ENCODE measurements at regions not wholly inside any gene's neighbourhood (a gene's known extent, or its start where the extent isn't known, plus 50 kb on each side); places are given as distances from the start of the nearest gene placed in this dataset.

- DNase-seq (ENCODE audit: low read depth, low spot score) (no peak), FAIRE-seq (no peak)
- dilution Hi-C loops (cut with MboI; ENCODE audit: extremely low pct_ligation_motif_present, low sequenced_read_pairs) (no loop called here), intact Hi-C loops (cut with micrococcal nuclease) (no loop called here)
- ChIA-PET POLR2A (no interaction called here), CTCF (no interaction called here)
- H2AFZ ChIP-seq (ENCODE audit: low read depth, low read length) = no peak overlapping the region
- H3K4me2 ChIP-seq (ENCODE audit: insufficient read depth, low read length) = no peak overlapping the region
- H3K27ac ChIP-seq (ENCODE audit: insufficient read depth, low read depth, low read length) = no peak overlapping the region
- no peak overlapping the region for H3K9ac ChIP-seq (replicated peaks; ENCODE audit: extremely low read depth, insufficient read depth, low read length)
- no peaks in the 10 kb centered on the region for H3K36me3 ChIP-seq (ENCODE audit: control insufficient read depth in 2 of 2, extremely low read depth in 1 of 2, insufficient read depth in 2 of 2, low read length in 2 of 2)
- H3K27me3 ChIP-seq (ENCODE audit: control insufficient read depth in 2 of 2, insufficient read depth in 2 of 2, low read length in 2 of 2) = no peaks in the 10 kb centered on the region
- no peak overlapping the region for H3K4me3 ChIP-seq (replicated peaks in 1 of 3; ENCODE audit: insufficient read depth in 1 of 3, low read depth in 1 of 3, low read length in 3 of 3)
- no peaks in the 10 kb centered on the region for H3K4me1 ChIP-seq (ENCODE audit: control insufficient read depth, extremely low read depth, insufficient read depth, low read length)
- TF ChIP-seq EZH2 (IDR thresholded peaks at IDR 0.05; ENCODE audit: borderline replicate concordance, low read depth, low read length, severe bottlenecking) (no peak), FOS (IDR thresholded peaks at IDR 0.05; ENCODE audit: borderline replicate concordance, insufficient read depth, low read length) (no peak), POLR2AphosphoS5 (IDR thresholded peaks at IDR 0.05; ENCODE audit: insufficient read depth, low read depth, low read length) (no peak)
- no TSS peak for BruUV-seq (replicated peaks)
- H4K20me1 ChIP-seq (replicated peaks; ENCODE audit: control insufficient read depth, extremely low read depth, insufficient read depth, low read length) = no peaks in the 10 kb centered on the region
- no peaks in the 10 kb centered on the region for H3K9me3 ChIP-seq (replicated peaks; ENCODE audit: control insufficient read depth, insufficient read depth, low read length)
- H3K79me2 ChIP-seq (ENCODE audit: control insufficient read depth, insufficient read depth, low read length) = no peaks in the 10 kb centered on the region
- no peaks in the 10 kb centered on the region for H3K9me1 ChIP-seq (replicated peaks; ENCODE audit: control insufficient read depth, extremely low read depth, insufficient read depth, low read length)
Measured at GRCh38 chr2:139225961-139226360, 445.8 kb upstream of the NXPH2 start.

- H3K36me3 ChIP-seq (ENCODE audit: control insufficient read depth in 2 of 2, extremely low read depth in 1 of 2, insufficient read depth in 2 of 2, low read length in 2 of 2) = no peaks in the 10 kb centered on the region
- BruUV-seq (replicated peaks) = no TSS peak
- no peak overlapping the region for H3K27ac ChIP-seq (ENCODE audit: insufficient read depth, low read depth, low read length)
- no peak overlapping the region for H3K4me3 ChIP-seq (replicated peaks in 1 of 3; ENCODE audit: insufficient read depth in 1 of 3, low read depth in 1 of 3, low read length in 3 of 3)
- dilution Hi-C loops (cut with MboI; ENCODE audit: extremely low pct_ligation_motif_present, low sequenced_read_pairs) (no loop called here), intact Hi-C loops (cut with micrococcal nuclease) (no loop called here)
- TF ChIP-seq MYC (IDR thresholded peaks at IDR 0.05; ENCODE audit: low read depth, low read length) = no peak
- TF ChIP-seq GATA2 (IDR thresholded peaks at IDR 0.05; ENCODE audit: insufficient read depth, insufficient read length, low read depth, low read length) = no peak
- TF ChIP-seq FOS (IDR thresholded peaks at IDR 0.05; ENCODE audit: borderline replicate concordance, insufficient read depth, low read length) = no peak
- no peak for TF ChIP-seq EZH2 (IDR thresholded peaks at IDR 0.05; ENCODE audit: borderline replicate concordance, low read depth, low read length, severe bottlenecking)
- no peak for TF ChIP-seq MAX (IDR thresholded peaks at IDR 0.05; ENCODE audit: insufficient read depth, insufficient read length)
- TF ChIP-seq JUN (IDR thresholded peaks at IDR 0.05; ENCODE audit: borderline replicate concordance, insufficient read depth, insufficient read length, low read depth) = no peak
- no peak for TF ChIP-seq CTCF (IDR thresholded peaks at IDR 0.05; ENCODE audit: extremely low read depth in 1 of 2, insufficient read depth in 1 of 2, low read depth in 1 of 2, low read length in 2 of 2)
- TF ChIP-seq POLR2AphosphoS5 (IDR thresholded peaks at IDR 0.05; ENCODE audit: insufficient read depth, low read depth, low read length) = no peak
- TF ChIP-seq POLR2A (IDR thresholded peaks at IDR 0.05; ENCODE audit: low read depth, low read length) = no peak
- no peaks in the 10 kb centered on the region for H3K9me1 ChIP-seq (replicated peaks; ENCODE audit: control insufficient read depth, extremely low read depth, insufficient read depth, low read length)
- H3K27me3 ChIP-seq (ENCODE audit: control insufficient read depth in 2 of 2, insufficient read depth in 2 of 2, low read length in 2 of 2) = no peaks in the 10 kb centered on the region
- no peaks in the 10 kb centered on the region for H3K4me1 ChIP-seq (ENCODE audit: control insufficient read depth, extremely low read depth, insufficient read depth, low read length)
- DNase-seq (ENCODE audit: low read depth, low spot score) = no peak
- FAIRE-seq = no peak
- ChIA-PET CTCF (no interaction called here), POLR2A (no interaction called here)
- H3K9me3 ChIP-seq (replicated peaks; ENCODE audit: control insufficient read depth, insufficient read depth, low read length) = no peaks in the 10 kb centered on the region
- H2AFZ ChIP-seq (ENCODE audit: low read depth, low read length) = no peak overlapping the region
- no peaks in the 10 kb centered on the region for H3K79me2 ChIP-seq (ENCODE audit: control insufficient read depth, insufficient read depth, low read length)
- H3K4me2 ChIP-seq (ENCODE audit: insufficient read depth, low read length) = no peak overlapping the region
- no peak overlapping the region for H3K9ac ChIP-seq (replicated peaks; ENCODE audit: extremely low read depth, insufficient read depth, low read length)
- no peaks in the 10 kb centered on the region for H4K20me1 ChIP-seq (replicated peaks; ENCODE audit: control insufficient read depth, extremely low read depth, insufficient read depth, low read length)
Measured at GRCh38 chr2:139218181-139218580, 438.0 kb upstream of the NXPH2 start.
